H1 (cell line): ENCODE measurements at regions not wholly inside any gene's neighbourhood (a gene's known extent, or its start where the extent isn't known, plus 50 kb on each side); places are given as distances from the start of the nearest gene placed in this dataset.

Experiments used
- NANOG ChIP-seq: IDR thresholded peaks from 2 replicates; pipeline ENCODE4 v1.6.1; 2011; ENCODE audit warnings: low read length, low read depth, mild to moderate bottlenecking, inconsistent platforms; ENCODE audit not compliant: insufficient read depth, poor library complexity, severe bottlenecking
- SIX5 ChIP-seq: IDR thresholded peaks from 2 replicates; pipeline ENCODE4 v1.6.1; 2011; ENCODE audit warnings: mild to moderate bottlenecking, low read depth, low read length
- USF2 ChIP-seq: IDR thresholded peaks from 2 replicates; pipeline ENCODE4 v1.6.1; 2011; ENCODE audit warnings: low read length, improper control_type of control experiment
- ZNF274 ChIP-seq: IDR thresholded peaks from 2 replicates; pipeline ENCODE4 v1.7.0; 2012; ENCODE audit warnings: low read length, borderline replicate concordance; ENCODE audit errors: extremely low read depth

- TF ChIP-seq ZNF274 (no peak), SIX5 (no peak), USF2 (no peak), NANOG (no peak)
Observed at GRCh38 chr17:5854871-5855554, 215.2 kb upstream of the WSCD1 start (continued).
